ENCODE measurements at regions not wholly inside any gene's neighbourhood (a gene's known extent, or its start where the extent isn't known, plus 50 kb on each side); places are given as distances from the start of the nearest gene placed in this dataset.

- TF ChIP-seq CTCF (IDR thresholded peaks at IDR 0.05), result no peak
- no peak for TF ChIP-seq POLR2A (IDR thresholded peaks at IDR 0.05)
Measured at GRCh38 chr9:107898761-107899160, 409.2 kb upstream of the KLF4 start.

Measured in vagina (tissue), 2 donors.